HG03460 (cell line): ENCODE measurements at regions not wholly inside any gene's neighbourhood (a gene's known extent, or its start where the extent isn't known, plus 50 kb on each side); places are given as distances from the start of the nearest gene placed in this dataset.

Experiments used
- ATAC-seq: cut with Tn5 transposase; IDR thresholded peaks from one replicate; pipeline ENCODE4 v1.9.1; 2021; ENCODE audit not compliant: unreplicated experiment

DNA sequence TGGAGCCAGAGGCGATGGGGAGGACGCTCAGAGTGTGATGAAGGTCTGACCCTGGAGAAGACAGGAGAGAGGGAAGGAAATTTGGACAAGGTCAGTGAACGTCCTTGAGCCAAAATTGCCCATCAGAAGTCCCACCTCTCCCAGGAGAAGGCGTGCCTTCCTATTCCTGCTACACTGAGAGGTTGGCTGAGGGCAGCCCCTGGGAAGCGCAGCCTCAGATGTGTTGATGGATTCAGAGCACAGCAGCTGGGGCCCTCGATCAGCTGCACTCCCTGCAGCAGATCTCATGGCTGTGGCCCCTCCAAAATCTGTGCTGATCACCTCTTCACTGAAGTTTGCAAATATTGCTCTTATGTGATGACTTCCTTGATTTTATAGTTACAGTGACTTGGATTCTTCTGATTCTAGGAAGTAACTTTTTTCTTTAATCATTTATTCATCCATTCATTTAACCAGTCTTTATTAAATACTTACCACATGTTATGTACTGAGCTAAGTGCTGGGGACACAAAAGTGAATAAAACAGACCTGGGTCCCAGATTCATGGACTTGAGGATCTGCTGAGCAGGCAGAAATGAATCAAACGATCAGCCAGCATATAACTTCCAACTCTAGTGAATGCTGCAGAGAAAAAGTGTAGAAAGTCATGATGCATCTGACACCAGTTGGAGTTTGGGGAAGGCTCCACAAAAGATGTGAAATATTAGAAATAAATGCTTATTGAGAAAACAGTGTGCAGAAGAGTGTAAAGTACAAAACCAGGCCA lies 69.6 kb upstream of the ARMC2 start:
- ATAC-seq = no peak

- no peak for ATAC-seq
These were observed 68.5 kb upstream of the ARMC2 start for GRCh38 chr6:108779536-108780275.

- no peak for ATAC-seq
These were observed 67.4 kb upstream of the ARMC2 start for GRCh38 chr6:108780784-108781183.

- no peak for ATAC-seq
These were observed 66.7 kb upstream of the ARMC2 start for GRCh38 chr6:108781419-108782100.

DNA sequence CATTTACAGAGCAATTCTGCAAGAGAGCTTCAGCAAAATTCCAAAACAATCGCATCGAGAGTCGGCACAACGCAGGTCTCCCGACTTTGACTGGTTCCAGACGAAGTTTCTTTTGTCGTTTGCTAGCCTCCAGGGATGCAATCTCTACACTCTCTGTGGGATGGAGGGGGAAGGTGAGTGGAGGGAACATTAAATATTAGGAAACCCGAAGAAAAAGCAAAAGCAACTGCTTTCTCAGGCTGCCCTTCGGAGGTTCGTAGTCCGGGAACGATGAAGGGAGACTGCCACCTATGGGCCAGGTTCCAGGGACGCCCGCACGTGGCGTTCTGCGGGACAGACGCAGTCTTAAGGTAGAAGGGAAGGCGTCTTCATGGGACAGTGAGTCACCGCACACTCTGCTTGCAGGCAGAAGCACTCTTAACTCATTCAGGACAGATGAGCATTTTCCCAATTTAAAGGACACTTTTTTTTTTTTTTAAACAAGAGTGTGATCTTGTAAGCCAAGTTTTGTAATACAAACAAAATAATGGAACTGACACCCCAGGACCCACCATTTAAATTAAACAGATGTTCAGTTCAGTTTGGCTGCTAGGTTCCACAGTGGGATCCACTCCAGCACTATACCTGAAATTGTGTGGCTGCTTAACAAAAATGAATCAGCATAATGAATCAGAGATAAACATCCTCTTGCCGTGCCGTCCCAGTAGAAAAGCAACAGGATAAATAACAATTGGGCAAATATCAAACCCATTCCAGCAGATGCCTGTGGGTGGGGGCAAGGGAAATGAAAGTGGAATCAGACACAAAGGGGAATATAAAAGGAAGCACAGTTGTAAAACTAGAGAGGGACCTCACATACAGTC lies 65.8 kb upstream of the ARMC2 start:
- ATAC-seq = peak; percentile 59

GRCh38 chr6:108785653-108786052 lies 62.6 kb upstream of the ARMC2 start:
- ATAC-seq = no peak

DNA sequence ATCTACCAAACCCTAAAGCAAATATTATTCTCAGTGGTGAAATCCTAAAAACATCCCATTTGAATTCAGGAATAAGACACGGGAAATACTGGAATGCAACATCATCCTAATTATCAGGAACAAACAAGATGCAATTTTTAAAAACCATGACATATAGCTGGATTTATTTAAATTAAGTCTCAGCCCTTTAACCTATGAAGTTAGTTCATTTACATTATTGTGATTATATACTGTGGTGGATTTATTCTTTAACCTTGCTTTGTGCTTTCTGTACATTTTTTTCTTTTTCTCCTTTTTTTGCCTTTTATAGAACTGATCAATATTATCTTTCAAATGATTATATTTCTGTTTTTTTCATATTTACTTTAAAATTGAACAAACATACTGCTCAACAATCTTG lies 59.8 kb upstream of the ARMC2 start:
- ATAC-seq = no peak

DNA sequence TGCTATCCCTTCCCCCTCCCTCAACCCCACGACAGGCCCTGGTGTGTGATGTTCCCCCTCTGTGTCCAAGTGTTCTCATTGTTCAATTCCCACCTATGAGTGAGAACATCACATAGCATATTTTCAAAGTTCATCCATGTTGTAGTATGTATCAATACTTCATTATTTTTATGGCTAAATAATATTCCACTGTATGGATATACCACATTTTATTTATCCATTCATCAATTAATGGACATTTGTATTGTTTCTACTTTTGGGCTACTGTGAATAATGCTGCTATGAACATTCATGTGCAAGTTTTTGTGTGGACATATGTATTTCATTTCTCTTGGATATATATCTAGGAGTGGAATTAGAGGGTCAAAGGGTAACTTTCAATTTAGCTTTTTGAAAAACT lies 58.7 kb upstream of the ARMC2 start:
- ATAC-seq = no peak

GRCh38 chr6:108791700-108792099 lies 56.5 kb upstream of the ARMC2 start:
- no peak for ATAC-seq

GRCh38 chr6:108793516-108794251 lies 54.5 kb upstream of the ARMC2 start:
- ATAC-seq = no peak

- ATAC-seq = no peak
These were observed 53.1 kb upstream of the ARMC2 start for GRCh38 chr6:108795122-108795521.

- no peak for ATAC-seq
These were observed 52.4 kb upstream of the ARMC2 start for GRCh38 chr6:108795814-108796213.

DNA sequence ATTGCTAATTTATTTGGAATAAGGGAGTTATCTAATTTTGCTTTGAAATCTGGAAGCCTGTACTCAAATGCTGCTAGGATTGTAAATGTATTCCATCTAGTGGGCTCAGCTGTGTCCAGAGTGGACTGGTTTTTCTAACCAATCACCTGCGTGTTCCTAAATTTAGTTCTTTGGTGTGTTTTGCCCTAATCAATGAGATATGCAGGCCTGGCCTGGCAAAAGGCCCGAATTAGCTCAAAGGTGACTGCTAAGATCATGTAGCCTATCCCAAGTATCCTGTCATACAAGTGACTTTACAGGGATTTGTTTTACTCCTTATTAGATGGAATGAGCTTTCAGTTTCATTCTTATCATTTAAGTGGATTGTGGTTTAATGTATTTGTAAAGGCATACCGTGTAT lies 51.3 kb upstream of the ARMC2 start:
- ATAC-seq = no peak

- no peak for ATAC-seq
These were observed 50.1 kb upstream of the ARMC2 start for GRCh38 chr6:108797951-108798669.
